Skeletal muscle tissue (tissue), 3 donors: ENCODE measurements at regions not wholly inside any gene's neighbourhood (a gene's known extent, or its start where the extent isn't known, plus 50 kb on each side); places are given as distances from the start of the nearest gene placed in this dataset.
"Not testable (repeated sequence)": the region's sequence is repeated elsewhere in the genome, so short reads cannot be mapped to it uniquely, and the experiment has no call there.

ENCODE experiments used
- H3K27ac ChIP-seq: one replicate; pipeline ENCODE4 v1.7.0; 2013; ENCODE audit warnings: mild to moderate bottlenecking, low read depth, low read length, inconsistent platforms
- H3K27me3 ChIP-seq, 3 donors: one replicate each; pipeline ENCODE4 v1.7.0; 2013; ENCODE audit warnings: low read length in 3 of 3; ENCODE audit not compliant: control insufficient read depth in 3 of 3, insufficient read depth in 3 of 3
- H3K36me3 ChIP-seq, 3 donors: one replicate each; pipeline ENCODE4 v1.7.0; 2013; ENCODE audit warnings: low read length in 3 of 3; ENCODE audit not compliant: control insufficient read depth in 3 of 3, insufficient read depth in 3 of 3
- H3K4me1 ChIP-seq, 3 donors: one replicate each; pipeline ENCODE4 v1.7.0; 2013; ENCODE audit warnings: low read length in 3 of 3, mild to moderate bottlenecking in 3 of 3; ENCODE audit not compliant: control insufficient read depth in 3 of 3, insufficient read depth in 3 of 3
- H3K4me3 ChIP-seq, 3 donors: one replicate each; pipeline ENCODE4 v1.7.0; 2013; ENCODE audit warnings: low read length in 3 of 3
- H3K9ac ChIP-seq, 3 donors: one replicate each; pipeline ENCODE4 v1.7.0; 2013; ENCODE audit warnings: low read length in 3 of 3, mild to moderate bottlenecking in 3 of 3, moderate library complexity in 2 of 3, low read depth in 1 of 3
- H3K9me3 ChIP-seq, 3 donors: one replicate each; pipeline ENCODE4 v1.7.0; 2013; ENCODE audit warnings: low read length in 3 of 3; ENCODE audit not compliant: control insufficient read depth in 3 of 3
- donor health status: Osteomylitis.

GRCh38 chr5:92704590-92704989 is 876.4 kb downstream of the NR2F1-AS1 start:
- Histone ChIP-seq H3K9me3 (no peaks in the 10 kb centered on the region), H3K4me3 (no peak overlapping the region), H3K36me3 (no peaks in the 10 kb centered on the region), H3K27me3 (no peaks in the 10 kb centered on the region), H3K4me1 (no peaks in the 10 kb centered on the region), H3K27ac (no peak overlapping the region), H3K9ac (no peak overlapping the region)

GRCh38 chr5:92703976-92704375 is 877.0 kb downstream of the NR2F1-AS1 start:
- Histone ChIP-seq H3K27me3 (no peaks in the 10 kb centered on the region), H3K4me1 (no peaks in the 10 kb centered on the region), H3K27ac (no peak overlapping the region), H3K4me3 (no peak overlapping the region), H3K36me3 (no peaks in the 10 kb centered on the region), H3K9ac (no peak overlapping the region), H3K9me3 (no peaks in the 10 kb centered on the region)

- no peak overlapping the region for H3K27ac ChIP-seq
- no peak overlapping the region for H3K4me3 ChIP-seq
- H3K4me1 ChIP-seq, result no peaks in the 10 kb centered on the region
- H3K27me3 ChIP-seq, result no peaks in the 10 kb centered on the region
- H3K9ac ChIP-seq, result no peak overlapping the region
- no peaks in the 10 kb centered on the region for H3K36me3 ChIP-seq
- H3K9me3 ChIP-seq, result no peaks in the 10 kb centered on the region
Observed at GRCh38 chr5:92695123-92696003, 885.7 kb downstream of the NR2F1-AS1 start.

- no peaks in the 10 kb centered on the region for H3K36me3 ChIP-seq
- H3K4me1 ChIP-seq, result no peaks in the 10 kb centered on the region
- no peaks in the 10 kb centered on the region for H3K27me3 ChIP-seq
- no peak overlapping the region for H3K4me3 ChIP-seq
- H3K9ac ChIP-seq, result no peak overlapping the region
- no peaks in the 10 kb centered on the region for H3K9me3 ChIP-seq
- no peak overlapping the region for H3K27ac ChIP-seq
Observed at GRCh38 chr5:92694067-92694466, 887.0 kb downstream of the NR2F1-AS1 start.

GRCh38 chr5:92691955-92692354 is 889.1 kb downstream of the NR2F1-AS1 start:
- not testable (repeated sequence) for H3K4me3 ChIP-seq, H3K9ac ChIP-seq, H3K27me3 ChIP-seq, H3K36me3 ChIP-seq, H3K27ac ChIP-seq, H3K4me1 ChIP-seq, H3K9me3 ChIP-seq

GRCh38 chr5:92687821-92688722 is 892.9 kb downstream of the NR2F1-AS1 start:
- Histone ChIP-seq H3K27me3 (no peaks in the 10 kb centered on the region), H3K4me3 (no peak overlapping the region), H3K27ac (no peak overlapping the region), H3K36me3 (no peaks in the 10 kb centered on the region), H3K4me1 (no peaks in the 10 kb centered on the region), H3K9ac (no peak overlapping the region), H3K9me3 (peaks cover 0 to 2% (median 0%) of the 10 kb centered on the region in 3 donors)

GRCh38 chr5:92678640-92679039 is 902.4 kb downstream of the NR2F1-AS1 start:
- Histone ChIP-seq H3K9me3 (no peaks in the 10 kb centered on the region), H3K4me1 (no peaks in the 10 kb centered on the region), H3K27ac (no peak overlapping the region), H3K36me3 (no peaks in the 10 kb centered on the region), H3K27me3 (no peaks in the 10 kb centered on the region), H3K9ac (no peak overlapping the region), H3K4me3 (no peak overlapping the region)

GRCh38 chr5:92676215-92677165 is 904.5 kb downstream of the NR2F1-AS1 start:
- Histone ChIP-seq H3K27me3 (no peaks in the 10 kb centered on the region), H3K27ac (no peak overlapping the region), H3K4me3 (no peak overlapping the region), H3K36me3 (no peaks in the 10 kb centered on the region), H3K4me1 (no peaks in the 10 kb centered on the region), H3K9ac (no peak overlapping the region), H3K9me3 (no peaks in the 10 kb centered on the region)

GRCh38 chr5:92674321-92674720 is 906.7 kb downstream of the NR2F1-AS1 start:
- no peaks in the 10 kb centered on the region for H3K27me3 ChIP-seq
- H3K4me1 ChIP-seq, result no peaks in the 10 kb centered on the region
- H3K9me3 ChIP-seq, result no peaks in the 10 kb centered on the region
- H3K4me3 ChIP-seq, result no peak overlapping the region
- H3K36me3 ChIP-seq, result no peaks in the 10 kb centered on the region
- no peak overlapping the region for H3K9ac ChIP-seq
- H3K27ac ChIP-seq, result no peak overlapping the region
